IMR-90 (cell line): ENCODE measurements at regions not wholly inside any gene's neighbourhood (a gene's known extent, or its start where the extent isn't known, plus 50 kb on each side); places are given as distances from the start of the nearest gene placed in this dataset.

Experiments used
- ATAC-seq: fragments of 200-7000 bp; cut with Tn5 transposase; 2 replicates; pipeline ENCODE4 v1.9.1; 2020; ENCODE audit warnings: low read depth, mild to moderate bottlenecking, moderate library complexity
- BruUV-seq: library from RNA; stranded (reverse); fragments of 400-500 nt; replicated peaks from 2 replicates; lab custom pipeline; 2021; lab: Mats Ljungman, UMichigan
- CTCF ChIA-PET: fragments of 300-600 bp; formaldehyde crosslinking; extraction: SDS; loops from one replicate; lab custom pipeline; 2021; ENCODE audit warnings: antibody characterized with exemption; lab: Yijun Ruan, JAX
- POLR2A ChIA-PET: fragments of 300-600 bp; sonication (Branson Sonifier 250); formaldehyde crosslinking; loops from one replicate; lab custom pipeline; 2022; ENCODE audit warnings: antibody characterized with exemption; ENCODE audit not compliant: unreplicated experiment; lab: Charles Lee
- DNase-seq: peaks from one replicate; pipeline ENCODE4 v3.0.0; 2013
- H2AFZ ChIP-seq: replicated peaks from 2 replicates; pipeline ENCODE3; 2013; ENCODE audit warnings: low read length, mild to moderate bottlenecking; ENCODE audit not compliant: poor library complexity
- H2AK5ac ChIP-seq: 2 replicates; pipeline ENCODE4 v1.6.1; 2013; ENCODE audit warnings: low read depth, low read length, inconsistent platforms
- H2AK9ac ChIP-seq: replicated peaks from 2 replicates; pipeline ENCODE3; 2013; ENCODE audit warnings: mild to moderate bottlenecking, low read depth, low read length, moderate library complexity; ENCODE audit not compliant: poor library complexity
- H2BK120ac ChIP-seq: 2 replicates; pipeline ENCODE4 v1.6.1; 2013; ENCODE audit warnings: low read depth, low read length, inconsistent platforms
- H2BK15ac ChIP-seq: 3 replicates; pipeline ENCODE4 v1.6.1; 2013; ENCODE audit warnings: low read depth, low read length, inconsistent platforms
- H2BK20ac ChIP-seq: 2 replicates; pipeline ENCODE4 v1.6.1; 2013; ENCODE audit warnings: low read depth, mild to moderate bottlenecking, inconsistent platforms, low read length, moderate library complexity
- H2BK5ac ChIP-seq: 2 replicates; pipeline ENCODE4 v1.6.1; 2013; ENCODE audit warnings: mild to moderate bottlenecking, low read depth, low read length, inconsistent platforms; ENCODE audit not compliant: poor library complexity, severe bottlenecking
- H3K14ac ChIP-seq: replicated peaks from 2 replicates; pipeline ENCODE4 v1.6.1; 2013; ENCODE audit warnings: low read depth, low read length, inconsistent platforms
- H3K18ac ChIP-seq: 2 replicates; pipeline ENCODE4 v1.6.1; 2013; ENCODE audit warnings: low read depth, low read length, control low read depth
- H3K23ac ChIP-seq: 2 replicates; pipeline ENCODE4 v1.6.1; 2013; ENCODE audit warnings: low read depth, low read length, inconsistent platforms
- H3K27ac ChIP-seq: 2 replicates; pipeline ENCODE4 v1.5.1; 2013; ENCODE audit warnings: mild to moderate bottlenecking, control low read depth, low read length; ENCODE audit not compliant: insufficient read depth
- H3K27me3 ChIP-seq: 2 replicates; pipeline ENCODE4 v1.6.1; 2013; ENCODE audit warnings: low read length; ENCODE audit not compliant: control insufficient read depth, insufficient read depth
- H3K36me3 ChIP-seq: 2 replicates; pipeline ENCODE4 v1.6.1; 2013; ENCODE audit warnings: low read length, mixed read lengths; ENCODE audit not compliant: control insufficient read depth, insufficient read depth
- H3K4ac ChIP-seq: 2 replicates; pipeline ENCODE4 v1.6.1; 2013; ENCODE audit warnings: low read depth, low read length, inconsistent platforms
- H3K4me1 ChIP-seq: 2 replicates; pipeline ENCODE4 v1.6.1; 2013; ENCODE audit warnings: low read length, mixed read lengths; ENCODE audit not compliant: control insufficient read depth, insufficient read depth
- H3K4me2 ChIP-seq: 2 replicates; pipeline ENCODE4 v1.6.1; 2013; ENCODE audit warnings: low read depth, mild to moderate bottlenecking, control low read depth, low read length, moderate library complexity
- H3K4me3 ChIP-seq: 2 replicates; pipeline ENCODE4 v1.5.1; 2013; ENCODE audit warnings: low read depth, mild to moderate bottlenecking, control low read depth, low read length, moderate library complexity; ENCODE audit not compliant: insufficient read depth
- H3K56ac ChIP-seq: 2 replicates; pipeline ENCODE4 v1.6.1; 2013; ENCODE audit warnings: low read length, inconsistent platforms; ENCODE audit not compliant: insufficient read depth; ENCODE audit errors: extremely low read depth
- H3K79me1 ChIP-seq, 2 experiments: 2 replicates each; pipeline ENCODE4 v1.6.1; 2013; ENCODE audit warnings: low read length in 2 of 2, inconsistent platforms in 1 of 2, low read depth in 1 of 2
- H3K9ac ChIP-seq: 2 replicates; pipeline ENCODE4 v1.6.1; 2013; ENCODE audit warnings: low read depth, low read length, control low read depth
- H3K9me1 ChIP-seq: 2 replicates; pipeline ENCODE4 v1.6.1; 2013; ENCODE audit warnings: low read length, inconsistent platforms; ENCODE audit not compliant: insufficient read depth
- H3K9me3 ChIP-seq: 2 replicates; pipeline ENCODE4 v1.6.1; 2013; ENCODE audit warnings: low read length; ENCODE audit not compliant: control insufficient read depth, insufficient read depth
- H4K20me1 ChIP-seq: 2 replicates; pipeline ENCODE4 v1.6.1; 2013; ENCODE audit warnings: low read length, inconsistent platforms; ENCODE audit not compliant: insufficient read depth
- H4K5ac ChIP-seq: 2 replicates; pipeline ENCODE4 v1.6.1; 2013; ENCODE audit warnings: mild to moderate bottlenecking, low read depth, low read length, control low read depth
- H4K8ac ChIP-seq, 2 experiments: 2 replicates each; pipeline ENCODE4 v1.6.1; 2013; ENCODE audit warnings: low read depth in 2 of 2, low read length in 2 of 2, control low read depth in 1 of 2, inconsistent platforms in 1 of 2
- H4K91ac ChIP-seq: 2 replicates; pipeline ENCODE4 v1.6.1; 2013; ENCODE audit warnings: low read depth, low read length, inconsistent platforms; ENCODE audit not compliant: insufficient read depth
- BHLHE40 ChIP-seq: fragments of 150-350 bp; IDR thresholded peaks from 2 replicates; pipeline ENCODE4 v1.6.1; 2016; ENCODE audit warnings: mild to moderate bottlenecking, low read depth, low read length
- ELK1 ChIP-seq: fragments of 150-350 bp; IDR thresholded peaks from 2 replicates; pipeline ENCODE4 v1.6.1; 2016; ENCODE audit warnings: low read depth, mild to moderate bottlenecking, low read length, moderate library complexity, borderline replicate concordance
- MAZ ChIP-seq: IDR thresholded peaks from 2 replicates; pipeline ENCODE4 v1.6.1; 2012; ENCODE audit warnings: low read depth, mild to moderate bottlenecking, low read length, improper control_type of control experiment, moderate library complexity, borderline replicate concordance
- WGBS, 2 experiments: methylation state at CpG; one replicate each; pipeline versions ENCODE4 v1.1.5 to v1.1.7; 2013; ENCODE audit warnings: missing lambda C conversion rate in 2 of 2; ENCODE audit not compliant: insufficient read length in 1 of 2; ENCODE audit errors: extremely low coverage in 2 of 2; 5-methylcytosine and 5-hydroxymethylcytosine counted together
- dilution Hi-C: fragments of 300-500 bp; cut with HindIII; formaldehyde crosslinking; loops from one replicate; pipeline ENCODE4 v1.14.3; 2018; ENCODE audit warnings: low sequenced_read_pairs; ENCODE audit not compliant: unreplicated experiment
- in situ Hi-C: fragments of 300-500 bp; cut with MboI; formaldehyde crosslinking; loops from 3 replicates; pipeline ENCODE4 v1.14.3; 2019; ENCODE audit warnings: low sequenced_read_pairs, inconsistent platforms, mixed read lengths
- intact Hi-C: fragments of 100-400 bp; cut with micrococcal nuclease; formaldehyde crosslinking; loops from 2 replicates; pipeline ENCODE4 v1.10.0; 2022

GRCh38 chr2:195419033-195419432 lies 238.0 kb upstream of the SLC39A10 start:
- Histone ChIP-seq H3K4me1 (no peaks in the 10 kb centered on the region), H3K79me1 (no peaks in the 10 kb centered on the region), H4K20me1 (no peaks in the 10 kb centered on the region), H3K14ac (no peak overlapping the region), H4K91ac (no peak overlapping the region), H3K9ac (no peak overlapping the region), H3K4ac (no peak overlapping the region), H3K36me3 (no peaks in the 10 kb centered on the region), H3K4me3 (no peak overlapping the region), H3K18ac (no peak overlapping the region), H4K8ac (no peak overlapping the region), H2AK9ac (no peak overlapping the region), H4K5ac (no peak overlapping the region), H2AFZ (no peak overlapping the region), H3K56ac (no peak overlapping the region), H2BK5ac (no peak overlapping the region), H2BK15ac (no peak overlapping the region; the same call in 2 of the 3 replicates), H3K27ac (no peak overlapping the region), H2AK5ac (no peak overlapping the region), H2BK20ac (no peak overlapping the region), H3K9me1 (no peaks in the 10 kb centered on the region), H3K27me3 (no peaks in the 10 kb centered on the region), H3K9me3 (no peaks in the 10 kb centered on the region), H3K23ac (no peak overlapping the region), H3K4me2 (no peak overlapping the region), H2BK120ac (no peak overlapping the region)
- POLR2A ChIA-PET = no interaction called here
- BruUV-seq = no TSS peak
- WGBS, 2 experiments = no CpG with 5 or more reads among the region's 2 CpGs
- ATAC-seq = no peak
- intact Hi-C loops = no loop called here
- CTCF ChIA-PET = no interaction called here
- TF ChIP-seq ELK1 (no peak), MAZ (no peak), BHLHE40 (no peak)
- dilution Hi-C loops = no loop called here
- DNase-seq = no peak
- in situ Hi-C loops = no loop called here
